ENCODE measurements at regions not wholly inside any gene's neighbourhood (a gene's known extent, or its start where the extent isn't known, plus 50 kb on each side); places are given as distances from the start of the nearest gene placed in this dataset.

- TF ChIP-seq POLR2A (IDR thresholded peaks at IDR 0.05): no peak
- TF ChIP-seq CTCF (IDR thresholded peaks at IDR 0.05 in 4 of 5, conservative IDR thresholded peaks at IDR 0.05 in 1 of 5): no peak
- Histone ChIP-seq H3K36me3 (no peaks in the 10 kb centered on the region), H3K4me3 (no peak overlapping the region), H3K27me3 (no peaks in the 10 kb centered on the region), H3K4me1 (no peaks in the 10 kb centered on the region), H3K9me3 (no peaks in the 10 kb centered on the region), H3K27ac (no peak overlapping the region)
- intact Hi-C loops (cut with DNase I; ENCODE audit: low total_unique reads) (no loop called here), in situ Hi-C loops (cut with MboI; ENCODE audit: low sequenced_read_pairs in 4 of 4) (no loop called here)
- no peak for DNase-seq
- no peak for ATAC-seq
Measured at GRCh38 chr2:53170466-53170865, 597.1 kb upstream of the CHAC2 start.

- in situ Hi-C loops (cut with MboI; ENCODE audit: low sequenced_read_pairs in 4 of 4): no loop called here
- H3K27me3 ChIP-seq: no peaks in the 10 kb centered on the region
- intact Hi-C loops (cut with DNase I; ENCODE audit: low total_unique reads): no loop called here
Measured at GRCh38 chr2:53167227-53167626, 600.4 kb upstream of the CHAC2 start.

GRCh38 chr2:53150146-53150545 lies 617.5 kb upstream of the CHAC2 start:
- intact Hi-C loops (cut with DNase I; ENCODE audit: low total_unique reads) (no loop called here), in situ Hi-C loops (cut with MboI; ENCODE audit: low sequenced_read_pairs in 4 of 4) (no loop called here)
- Histone ChIP-seq H3K9me3 (no peaks in the 10 kb centered on the region), H3K27me3 (no peaks in the 10 kb centered on the region), H3K36me3 (no peaks in the 10 kb centered on the region), H3K27ac (no peak overlapping the region), H3K4me1 (no peaks in the 10 kb centered on the region), H3K4me3 (no peak overlapping the region)
- no peak for ATAC-seq
- no peak for TF ChIP-seq POLR2A (IDR thresholded peaks at IDR 0.05)
- no peak for TF ChIP-seq CTCF (IDR thresholded peaks at IDR 0.05 in 4 of 5, conservative IDR thresholded peaks at IDR 0.05 in 1 of 5)
- no peak for DNase-seq

More at GRCh38 chr2:53167227-53167626, 600.4 kb upstream of the CHAC2 start:
- TF ChIP-seq POLR2A (IDR thresholded peaks at IDR 0.05): no peak
- TF ChIP-seq CTCF (IDR thresholded peaks at IDR 0.05 in 4 of 5, conservative IDR thresholded peaks at IDR 0.05 in 1 of 5): no peak
- H3K9me3 ChIP-seq: no peaks in the 10 kb centered on the region
- H3K36me3 ChIP-seq: no peaks in the 10 kb centered on the region
- no peaks in the 10 kb centered on the region for H3K4me1 ChIP-seq
- H3K27ac ChIP-seq: no peak overlapping the region
- no peak overlapping the region for H3K4me3 ChIP-seq
- DNase-seq (no peak), ATAC-seq (no peak)

GRCh38 chr2:53148221-53148620 lies 619.4 kb upstream of the CHAC2 start:
- Histone ChIP-seq H3K27me3 (no peaks in the 10 kb centered on the region), H3K27ac (no peak overlapping the region), H3K4me1 (no peaks in the 10 kb centered on the region), H3K36me3 (no peaks in the 10 kb centered on the region), H3K9me3 (no peaks in the 10 kb centered on the region), H3K4me3 (no peak overlapping the region)
- DNase-seq (no peak), ATAC-seq (no peak)
- TF ChIP-seq CTCF (IDR thresholded peaks at IDR 0.05 in 4 of 5, conservative IDR thresholded peaks at IDR 0.05 in 1 of 5) (no peak), POLR2A (IDR thresholded peaks at IDR 0.05) (no peak)
- in situ Hi-C loops (cut with MboI; ENCODE audit: low sequenced_read_pairs in 4 of 4): no loop called here
- intact Hi-C loops (cut with DNase I; ENCODE audit: low total_unique reads): no loop called here

- H3K27ac ChIP-seq: no peak overlapping the region
- TF ChIP-seq POLR2A (IDR thresholded peaks at IDR 0.05): no peak
- TF ChIP-seq CTCF (IDR thresholded peaks at IDR 0.05 in 4 of 5, conservative IDR thresholded peaks at IDR 0.05 in 1 of 5): no peak
- intact Hi-C loops (cut with DNase I; ENCODE audit: low total_unique reads) (no loop called here), in situ Hi-C loops (cut with MboI; ENCODE audit: low sequenced_read_pairs in 4 of 4) (no loop called here)
- H3K9me3 ChIP-seq: no peaks in the 10 kb centered on the region
- DNase-seq: no peak
- no peaks in the 10 kb centered on the region for H3K27me3 ChIP-seq
- H3K4me1 ChIP-seq: no peaks in the 10 kb centered on the region
- no peak for ATAC-seq
- no peaks in the 10 kb centered on the region for H3K36me3 ChIP-seq
- no peak overlapping the region for H3K4me3 ChIP-seq
Measured at GRCh38 chr2:53131416-53131815, 636.2 kb upstream of the CHAC2 start.

Data from gastrocnemius medialis (tissue), 4 donors.